ENCODE measurements at regions not wholly inside any gene's neighbourhood (a gene's known extent, or its start where the extent isn't known, plus 50 kb on each side); places are given as distances from the start of the nearest gene placed in this dataset.

- no peak for DNase-seq
- TF ChIP-seq, protein P1, sequence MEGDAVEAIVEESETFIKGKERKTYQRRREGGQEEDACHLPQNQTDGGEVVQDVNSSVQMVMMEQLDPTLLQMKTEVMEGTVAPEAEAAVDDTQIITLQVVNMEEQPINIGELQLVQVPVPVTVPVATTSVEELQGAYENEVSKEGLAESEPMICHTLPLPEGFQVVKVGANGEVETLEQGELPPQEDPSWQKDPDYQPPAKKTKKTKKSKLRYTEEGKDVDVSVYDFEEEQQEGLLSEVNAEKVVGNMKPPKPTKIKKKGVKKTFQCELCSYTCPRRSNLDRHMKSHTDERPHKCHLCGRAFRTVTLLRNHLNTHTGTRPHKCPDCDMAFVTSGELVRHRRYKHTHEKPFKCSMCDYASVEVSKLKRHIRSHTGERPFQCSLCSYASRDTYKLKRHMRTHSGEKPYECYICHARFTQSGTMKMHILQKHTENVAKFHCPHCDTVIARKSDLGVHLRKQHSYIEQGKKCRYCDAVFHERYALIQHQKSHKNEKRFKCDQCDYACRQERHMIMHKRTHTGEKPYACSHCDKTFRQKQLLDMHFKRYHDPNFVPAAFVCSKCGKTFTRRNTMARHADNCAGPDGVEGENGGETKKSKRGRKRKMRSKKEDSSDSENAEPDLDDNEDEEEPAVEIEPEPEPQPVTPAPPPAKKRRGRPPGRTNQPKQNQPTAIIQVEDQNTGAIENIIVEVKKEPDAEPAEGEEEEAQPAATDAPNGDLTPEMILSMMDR (IDR thresholded peaks at IDR 0.05), result no peak
- TF ChIP-seq POLR2A (IDR thresholded peaks at IDR 0.05), result no peak
- Histone ChIP-seq H3K27ac (no peak overlapping the region), H3K4me3 (replicated peaks in 1 of 3) (no peak overlapping the region), H3K36me3 (no peaks in the 10 kb centered on the region), H3K27me3 (no peaks in the 10 kb centered on the region), H3K9me3 (no peaks in the 10 kb centered on the region), H3K4me1 (no peaks in the 10 kb centered on the region)
- intact Hi-C loops (cut with DNase I), result no loop called here
- 85 to 92% methylated on average over 3 of the region's 3 CpGs for whole genome bisulfite sequencing, 2 donors
These were observed 129.2 kb upstream of the CCL2 start for GRCh38 chr17:34125921-34126320.

GRCh38 chr17:34126496-34126895 is 128.6 kb upstream of the CCL2 start:
- Histone ChIP-seq H3K9me3 (no peaks in the 10 kb centered on the region), H3K4me1 (no peaks in the 10 kb centered on the region), H3K4me3 (replicated peaks in 1 of 3) (no peak overlapping the region), H3K36me3 (no peaks in the 10 kb centered on the region), H3K27me3 (no peaks in the 10 kb centered on the region), H3K27ac (no peak overlapping the region)
- intact Hi-C loops (cut with DNase I), result no loop called here
- no peak for DNase-seq
- TF ChIP-seq, protein P1 (IDR thresholded peaks at IDR 0.05), result no peak
- no peak for TF ChIP-seq POLR2A (IDR thresholded peaks at IDR 0.05)
- 81 to 92% methylated on average over 6 to 7 of the region's 7 CpGs for whole genome bisulfite sequencing, 2 donors

DNA sequence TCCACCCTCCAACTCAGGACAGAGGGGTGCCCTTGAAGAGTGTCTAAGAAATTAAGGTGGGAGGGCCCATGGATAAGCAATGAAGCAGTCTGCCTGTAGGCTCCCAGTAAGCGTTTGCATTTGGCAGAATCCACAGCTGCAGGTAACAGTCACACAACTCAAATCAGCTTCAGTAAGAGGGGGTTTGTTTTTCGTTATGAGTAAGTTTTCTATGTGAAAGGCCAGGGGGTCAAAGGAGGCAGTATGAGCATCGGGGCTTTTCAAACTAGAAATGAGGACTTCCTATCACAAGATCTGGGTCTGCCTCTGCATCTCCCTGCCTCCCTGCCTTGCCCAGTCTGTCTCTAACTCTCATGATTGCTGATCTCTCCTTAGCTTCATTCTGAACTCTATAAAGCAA is 128.1 kb upstream of the CCL2 start:
- 59 to 67% methylated on average over 3 of the region's 3 CpGs for WGBS, 2 donors
- H3K4me3 ChIP-seq (replicated peaks in 1 of 3), result no peak overlapping the region
- TF ChIP-seq POLR2A (IDR thresholded peaks at IDR 0.05), result no peak
- TF ChIP-seq, protein P1 (IDR thresholded peaks at IDR 0.05), result no peak
- H3K27ac ChIP-seq, result no peak overlapping the region
- intact Hi-C loops (cut with DNase I), result no loop called here
- no peaks in the 10 kb centered on the region for H3K27me3 ChIP-seq
- no peaks in the 10 kb centered on the region for H3K9me3 ChIP-seq
- no peaks in the 10 kb centered on the region for H3K36me3 ChIP-seq
- no peak for DNase-seq
- no peaks in the 10 kb centered on the region for H3K4me1 ChIP-seq

- Histone ChIP-seq H3K9me3 (no peaks in the 10 kb centered on the region), H3K27ac (no peak overlapping the region), H3K36me3 (no peaks in the 10 kb centered on the region), H3K4me3 (replicated peaks in 1 of 3) (no peak overlapping the region), H3K4me1 (peaks cover 0 to 8% of the 10 kb centered on the region in 2 donors), H3K27me3 (no peaks in the 10 kb centered on the region)
- DNase-seq, result no peak
- intact Hi-C loops (cut with DNase I), result no loop called here
- 74 to 81% methylated on average over 2 of the region's 2 CpGs for WGBS, 2 donors
- TF ChIP-seq POLR2A (IDR thresholded peaks at IDR 0.05), result no peak
- TF ChIP-seq, protein P1 (IDR thresholded peaks at IDR 0.05), result no peak
These were observed 124.5 kb upstream of the CCL2 start for GRCh38 chr17:34130544-34130943.

GRCh38 chr17:34131386-34131785 is 123.7 kb upstream of the CCL2 start:
- Histone ChIP-seq H3K9me3 (no peaks in the 10 kb centered on the region), H3K27ac (no peak overlapping the region), H3K27me3 (no peaks in the 10 kb centered on the region), H3K4me3 (replicated peaks in 1 of 3) (no peak overlapping the region), H3K4me1 (peaks cover 0 to 17% of the 10 kb centered on the region in 2 donors), H3K36me3 (no peaks in the 10 kb centered on the region)
- intact Hi-C loops (cut with DNase I), result no loop called here
- no peak for DNase-seq
- TF ChIP-seq, protein P1 (IDR thresholded peaks at IDR 0.05), result no peak
- no peak for TF ChIP-seq POLR2A (IDR thresholded peaks at IDR 0.05)
- 69 to 82% methylated on average over 3 of the region's 3 CpGs for WGBS, 2 donors
